HUES6 (cell line): ENCODE measurements at regions not wholly inside any gene's neighbourhood (a gene's known extent, or its start where the extent isn't known, plus 50 kb on each side); places are given as distances from the start of the nearest gene placed in this dataset.
"Not testable (repeated sequence)": the region's sequence is repeated elsewhere in the genome, so short reads cannot be mapped to it uniquely, and the experiment has no call there.

Source experiments
- H3K27ac ChIP-seq: 2 replicates; pipeline ENCODE4 v1.7.0; 2013; ENCODE audit warnings: low read depth, mild to moderate bottlenecking, low read length, inconsistent platforms
- H3K27me3 ChIP-seq: 2 replicates; pipeline ENCODE4 v1.6.1; 2013; ENCODE audit warnings: low read length; ENCODE audit not compliant: control insufficient read depth, insufficient read depth
- H3K36me3 ChIP-seq: 2 replicates; pipeline ENCODE4 v1.6.1; 2013; ENCODE audit warnings: low read length; ENCODE audit not compliant: control insufficient read depth, insufficient read depth
- H3K4me1 ChIP-seq: 2 replicates; pipeline ENCODE4 v1.6.1; 2013; ENCODE audit warnings: low read length; ENCODE audit not compliant: control insufficient read depth, insufficient read depth
- H3K4me3 ChIP-seq: 2 replicates; pipeline ENCODE4 v1.5.1; 2013; ENCODE audit warnings: low read depth, low read length
- H3K9ac ChIP-seq: one replicate; pipeline ENCODE4 v1.6.1; 2013; ENCODE audit warnings: mild to moderate bottlenecking, low read length
- H3K9me3 ChIP-seq: 2 replicates; pipeline ENCODE4 v1.6.1; 2013; ENCODE audit warnings: low read depth, low read length; ENCODE audit not compliant: control insufficient read depth, insufficient read depth

DNA sequence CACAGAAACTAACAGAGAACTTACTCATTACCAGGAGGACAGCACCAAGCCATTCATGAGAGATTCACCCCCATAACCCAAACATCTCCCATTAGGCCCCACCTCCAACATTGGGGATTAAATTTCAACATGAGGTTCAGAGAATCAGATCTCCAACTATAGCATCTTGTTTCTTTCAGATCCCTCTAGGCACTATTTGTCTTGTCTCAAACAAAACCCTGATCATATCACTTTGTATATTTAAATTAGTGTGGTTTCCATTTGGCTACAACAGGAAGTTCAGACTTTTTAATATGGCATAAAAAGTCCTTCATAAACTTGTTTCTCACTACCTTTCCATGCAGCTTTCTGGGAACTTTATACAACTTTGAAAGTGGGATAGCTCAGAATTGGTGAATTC, 699.0 kb upstream of the MIR17HG start:
- no peak overlapping the region for H3K27ac ChIP-seq
- no peak overlapping the region for H3K4me3 ChIP-seq
- no peak overlapping the region for H3K9ac ChIP-seq
- H3K9me3 ChIP-seq = peaks cover 51% of the 10 kb centered on the region
- H3K4me1 ChIP-seq = no peaks in the 10 kb centered on the region
- no peaks in the 10 kb centered on the region for H3K36me3 ChIP-seq
- no peaks in the 10 kb centered on the region for H3K27me3 ChIP-seq

- peaks cover 27% of the 10 kb centered on the region for H3K9me3 ChIP-seq
- H3K9ac ChIP-seq = no peak overlapping the region
- no peak overlapping the region for H3K4me3 ChIP-seq
- no peaks in the 10 kb centered on the region for H3K27me3 ChIP-seq
- H3K27ac ChIP-seq = no peak overlapping the region
- H3K36me3 ChIP-seq = no peaks in the 10 kb centered on the region
- H3K4me1 ChIP-seq = no peaks in the 10 kb centered on the region
These were observed 695.5 kb upstream of the MIR17HG start for GRCh38 chr13:90652036-90652435.

DNA sequence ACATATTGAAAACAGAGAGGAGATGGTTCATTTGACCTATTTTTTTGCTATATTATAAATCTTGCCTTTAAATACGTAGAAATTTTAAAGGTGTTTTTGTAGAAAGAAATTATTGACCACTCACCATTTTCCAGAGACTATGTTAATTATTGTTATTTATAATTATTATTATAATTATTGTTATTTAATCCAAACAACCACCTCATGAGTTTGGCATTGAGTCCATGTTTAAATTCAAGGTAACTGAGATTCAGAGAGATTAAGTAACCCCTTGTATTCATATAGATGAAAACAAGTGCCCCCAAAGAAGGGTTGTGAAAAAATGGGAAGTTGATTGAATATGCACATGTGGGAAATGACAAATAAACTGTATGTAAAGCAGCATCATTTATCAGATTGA, 692.5 kb upstream of the MIR17HG start:
- Histone ChIP-seq H3K4me3 (no peak overlapping the region), H3K9me3 (peaks cover 29% of the 10 kb centered on the region), H3K36me3 (no peaks in the 10 kb centered on the region), H3K9ac (no peak overlapping the region), H3K27ac (no peak overlapping the region), H3K27me3 (no peaks in the 10 kb centered on the region), H3K4me1 (no peaks in the 10 kb centered on the region)

- H3K4me1 ChIP-seq, H3K9me3 ChIP-seq, H3K36me3 ChIP-seq, H3K4me3 ChIP-seq, H3K27ac ChIP-seq, H3K9ac ChIP-seq, H3K27me3 ChIP-seq: not testable (repeated sequence)
These were observed 683.3 kb upstream of the MIR17HG start for GRCh38 chr13:90664200-90664599.

DNA sequence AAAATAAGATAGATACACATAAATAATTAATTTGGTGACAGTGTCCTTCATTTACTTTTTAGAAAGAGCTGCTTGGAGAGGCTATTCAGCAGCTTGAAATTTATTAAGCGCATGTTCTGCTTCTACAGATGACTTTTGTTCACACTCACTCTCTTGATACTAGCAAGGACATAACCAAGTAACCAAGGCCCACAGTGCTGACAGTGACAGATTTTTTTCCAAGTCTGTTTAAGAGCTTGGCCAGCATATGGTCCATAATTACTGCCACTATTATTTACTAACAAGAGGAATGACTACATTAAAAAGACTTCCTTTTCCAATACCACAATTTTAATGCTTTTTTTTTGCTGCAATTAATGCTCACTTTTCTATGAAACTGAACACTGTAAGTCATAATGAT, 673.7 kb upstream of the MIR17HG start:
- no peaks in the 10 kb centered on the region for H3K27me3 ChIP-seq
- no peak overlapping the region for H3K4me3 ChIP-seq
- no peak overlapping the region for H3K27ac ChIP-seq
- no peaks in the 10 kb centered on the region for H3K9me3 ChIP-seq
- H3K9ac ChIP-seq = no peak overlapping the region
- H3K4me1 ChIP-seq = no peaks in the 10 kb centered on the region
- H3K36me3 ChIP-seq = no peaks in the 10 kb centered on the region

DNA sequence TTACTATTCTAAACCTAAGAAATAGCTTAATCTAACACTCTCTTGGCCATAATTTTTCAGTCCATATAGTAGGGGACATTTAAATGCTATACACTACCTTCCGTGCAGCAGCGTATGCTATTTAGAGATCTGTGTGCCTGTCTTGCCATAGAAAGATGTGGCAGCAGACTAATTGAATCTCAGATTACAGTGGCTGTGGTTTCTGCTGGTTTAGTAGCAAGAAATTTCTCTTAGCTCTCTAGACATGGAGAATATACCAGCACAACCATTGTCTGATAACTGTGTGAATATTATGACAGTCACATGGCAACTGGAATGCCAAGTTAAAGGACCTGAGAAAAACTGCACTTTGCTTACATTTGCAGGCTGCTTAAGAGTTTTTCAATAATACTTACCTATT, 672.4 kb upstream of the MIR17HG start:
- Histone ChIP-seq H3K27me3 (no peaks in the 10 kb centered on the region), H3K9ac (no peak overlapping the region), H3K36me3 (no peaks in the 10 kb centered on the region), H3K4me3 (no peak overlapping the region), H3K9me3 (no peaks in the 10 kb centered on the region), H3K27ac (no peak overlapping the region), H3K4me1 (no peaks in the 10 kb centered on the region)

GRCh38 chr13:90680826-90681225, 666.7 kb upstream of the MIR17HG start:
- Histone ChIP-seq H3K9me3 (no peaks in the 10 kb centered on the region), H3K27ac (no peak overlapping the region), H3K36me3 (no peaks in the 10 kb centered on the region), H3K4me3 (no peak overlapping the region), H3K9ac (no peak overlapping the region), H3K4me1 (no peaks in the 10 kb centered on the region), H3K27me3 (no peaks in the 10 kb centered on the region)

DNA sequence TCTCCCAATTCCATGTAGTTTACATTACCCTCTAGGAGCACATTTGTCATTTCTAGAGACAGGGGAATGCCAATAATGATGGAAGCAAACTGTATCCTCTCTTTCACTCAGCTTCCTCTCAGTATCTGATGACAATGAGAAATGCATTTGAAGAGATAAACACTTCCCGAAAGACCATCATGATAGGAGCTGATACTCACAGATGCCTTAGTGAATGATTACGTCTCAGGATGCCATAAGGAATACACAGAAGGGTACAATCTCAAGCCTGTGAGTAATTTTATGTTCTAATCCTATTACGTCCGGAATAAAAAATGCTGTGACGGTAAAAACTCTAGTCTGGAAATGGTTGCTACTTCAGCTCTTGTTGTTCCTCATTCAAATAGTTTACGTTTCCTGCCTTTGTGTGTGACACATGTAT, 663.8 kb upstream of the MIR17HG start:
- H3K27me3 ChIP-seq = no peaks in the 10 kb centered on the region
- no peak overlapping the region for H3K27ac ChIP-seq
- H3K4me3 ChIP-seq = no peak overlapping the region
- no peaks in the 10 kb centered on the region for H3K36me3 ChIP-seq
- no peak overlapping the region for H3K9ac ChIP-seq
- H3K9me3 ChIP-seq = no peaks in the 10 kb centered on the region
- no peaks in the 10 kb centered on the region for H3K4me1 ChIP-seq

GRCh38 chr13:90686442-90686841, 661.0 kb upstream of the MIR17HG start:
- Histone ChIP-seq H3K4me3 (no peak overlapping the region), H3K27ac (no peak overlapping the region), H3K9me3 (no peaks in the 10 kb centered on the region), H3K36me3 (no peaks in the 10 kb centered on the region), H3K9ac (no peak overlapping the region), H3K27me3 (no peaks in the 10 kb centered on the region), H3K4me1 (no peaks in the 10 kb centered on the region)

DNA sequence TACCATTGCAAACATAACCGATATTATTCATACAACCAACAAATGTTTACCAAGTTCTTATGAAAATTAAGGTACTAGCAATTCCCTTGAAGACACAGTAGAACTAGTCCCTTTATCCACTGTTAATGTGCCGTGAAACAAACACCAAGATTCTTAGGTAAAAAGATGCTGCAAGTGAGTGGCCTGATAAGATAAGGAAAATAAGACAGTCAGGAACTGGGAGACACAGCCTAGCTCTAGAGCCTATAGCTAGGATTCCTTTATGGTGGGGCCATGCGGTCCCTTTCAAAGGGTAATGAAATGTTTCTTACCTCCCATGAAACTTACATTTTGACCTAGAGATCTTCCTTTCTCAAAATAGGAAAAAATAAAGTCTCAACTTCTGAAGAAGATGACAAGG, 658.4 kb upstream of the MIR17HG start:
- Histone ChIP-seq H3K27ac (no peak overlapping the region), H3K9me3 (no peaks in the 10 kb centered on the region), H3K9ac (no peak overlapping the region), H3K4me1 (no peaks in the 10 kb centered on the region), H3K36me3 (no peaks in the 10 kb centered on the region), H3K27me3 (no peaks in the 10 kb centered on the region), H3K4me3 (no peak overlapping the region)

GRCh38 chr13:90690458-90691080, 656.9 kb upstream of the MIR17HG start:
- Histone ChIP-seq H3K27ac (no peak overlapping the region), H3K9me3 (no peaks in the 10 kb centered on the region), H3K27me3 (no peaks in the 10 kb centered on the region), H3K4me1 (no peaks in the 10 kb centered on the region), H3K36me3 (no peaks in the 10 kb centered on the region), H3K9ac (no peak overlapping the region), H3K4me3 (no peak overlapping the region)

GRCh38 chr13:90696254-90696653, 651.2 kb upstream of the MIR17HG start:
- no peak overlapping the region for H3K27ac ChIP-seq
- H3K4me1 ChIP-seq = no peaks in the 10 kb centered on the region; the same call in 1 of the 2 replicates
- H3K36me3 ChIP-seq = no peaks in the 10 kb centered on the region
- H3K9ac ChIP-seq = no peak overlapping the region
- no peaks in the 10 kb centered on the region for H3K27me3 ChIP-seq
- H3K9me3 ChIP-seq = no peaks in the 10 kb centered on the region
- no peak overlapping the region for H3K4me3 ChIP-seq
